HepG2 (cell line): ENCODE measurements at regions not wholly inside any gene's neighbourhood (a gene's known extent, or its start where the extent isn't known, plus 50 kb on each side); places are given as distances from the start of the nearest gene placed in this dataset.

ENCODE experiments used
- ATAC-seq: fragments of 200-7000 bp; cut with Tn5 transposase; 3 replicates; pipeline ENCODE4 v1.9.1; 2020; ENCODE audit warnings: mild to moderate bottlenecking, moderate library complexity
- BruUV-seq: library from RNA; stranded (reverse); fragments of 400-500 nt; replicated peaks from 2 replicates; lab custom pipeline; 2021; lab: Mats Ljungman, UMichigan
- CTCF ChIA-PET: fragments of 300-600 bp; formaldehyde crosslinking; extraction: SDS; loops from one replicate; lab custom pipeline; 2021; ENCODE audit warnings: low total read pairs, inconsistent platforms, low intra/inter-chr PET ratio; lab: Yijun Ruan, JAX
- POLR2A ChIA-PET: fragments of 350-600 bp; sonication (Branson Sonifier 250); formaldehyde crosslinking; loops from one replicate; lab custom pipeline; 2020; ENCODE audit warnings: antibody characterized with exemption, inconsistent platforms; lab: Yijun Ruan, JAX
- DNase-seq: peaks from one replicate; pipeline ENCODE4 v3.0.0-alpha.2; 2015; ENCODE audit warnings: low spot score
- FAIRE-seq: peaks from 3 replicates; lab custom pipeline; 2011; peaks lifted over from hg19 to GRCh38; lab: Jason Lieb, UNC
- H2AFZ ChIP-seq: one replicate; pipeline ENCODE4 v1.6.1; 2011; ENCODE audit warnings: low read length, inconsistent platforms
- H3K27ac ChIP-seq: fragments of 300-600 bp; 3 replicates; pipeline ENCODE4 v1.8.0; 2011; ENCODE audit warnings: mixed run types, mild to moderate bottlenecking, mixed read lengths, low read length, inconsistent platforms; ENCODE audit not compliant: insufficient read depth; ENCODE audit errors: extremely low read length
- H3K27me3 ChIP-seq, 2 experiments: fragments of 200-600 bp in 1 of 2; 2 replicates in 1 of 2; 3 replicates in 1 of 2; pipeline versions ENCODE4 v1.6.0 to v1.8.0; 2011; ENCODE audit warnings: low read length in 2 of 2, mild to moderate bottlenecking in 2 of 2, moderate library complexity in 2 of 2, inconsistent platforms in 1 of 2; ENCODE audit not compliant: insufficient read depth in 2 of 2, control insufficient read depth in 1 of 2
- H3K36me3 ChIP-seq, 2 experiments: fragments of 200-600 bp in 1 of 2; replicated peaks in 1 of 2; 2 replicates in 1 of 2; 3 replicates in 1 of 2; pipeline versions ENCODE4 v1.5.1 to v1.8.0; 2011; ENCODE audit warnings: low read length in 2 of 2, inconsistent platforms in 1 of 2; ENCODE audit not compliant: insufficient read depth in 2 of 2, control insufficient read depth in 1 of 2
- H3K4me1 ChIP-seq: 2 replicates; pipeline ENCODE4 v1.5.1; 2012; ENCODE audit warnings: low read length, inconsistent platforms; ENCODE audit not compliant: insufficient read depth
- H3K4me2 ChIP-seq: 2 replicates; pipeline ENCODE4 v1.6.0; 2011; ENCODE audit warnings: low read depth, low read length, inconsistent platforms
- H3K4me3 ChIP-seq, 3 experiments: fragments of 200-600 bp in 1 of 3; sonication (generic), shearing (Covaris generic) in 1 of 3; replicated peaks in 1 of 3; 2 replicates each; pipeline ENCODE4 v1.5.1; 2011 to 2016; ENCODE audit warnings: low read length in 3 of 3, inconsistent platforms in 2 of 3, low read depth in 2 of 3, mild to moderate bottlenecking in 2 of 3, control low read depth in 1 of 3, mixed read lengths in 1 of 3; ENCODE audit not compliant: insufficient read depth in 1 of 3
- H3K79me2 ChIP-seq: one replicate; pipeline ENCODE4 v1.6.1; 2011; ENCODE audit warnings: low read length, inconsistent platforms; ENCODE audit not compliant: insufficient read depth
- H3K9ac ChIP-seq: 2 replicates; pipeline ENCODE4 v1.6.0; 2011; ENCODE audit warnings: mild to moderate bottlenecking, low read depth, low read length, inconsistent platforms; ENCODE audit not compliant: insufficient read depth
- H3K9me3 ChIP-seq: 2 replicates; pipeline ENCODE4 v1.5.1; 2012; ENCODE audit warnings: mild to moderate bottlenecking, low read length
- H4K20me1 ChIP-seq: 2 replicates; pipeline ENCODE4 v1.6.0; 2011; ENCODE audit warnings: inconsistent platforms, mild to moderate bottlenecking, low read length, moderate library complexity; ENCODE audit not compliant: insufficient read depth
- HNRNPL ChIP-seq: fragments of 200-400 bp; formaldehyde crosslinking; IDR thresholded peaks from 2 replicates; pipeline ENCODE4 v1.6.1; 2017; ENCODE audit warnings: mild to moderate bottlenecking, low read depth, low read length
- MBD4 ChIP-seq: IDR thresholded peaks from 2 replicates; pipeline ENCODE4 v1.6.1; 2012; ENCODE audit warnings: low read length, inconsistent platforms, borderline replicate concordance
- MEIS1 ChIP-seq: sonication (generic); formaldehyde crosslinking; IDR thresholded peaks from 2 replicates; pipeline ENCODE4 v1.9.0; 2021; ENCODE audit warnings: mild to moderate bottlenecking, missing genetic modification reagents, moderate library complexity, borderline replicate concordance
- POLR2A ChIP-seq, 2 experiments: IDR thresholded peaks; 2 replicates each; pipeline ENCODE4 v1.6.1; 2011; ENCODE audit warnings: low read depth in 2 of 2, low read length in 2 of 2, mild to moderate bottlenecking in 1 of 2, moderate library complexity in 1 of 2; ENCODE audit not compliant: insufficient read depth in 1 of 2
- RBFOX2 ChIP-seq: fragments of 200-400 bp; formaldehyde crosslinking; IDR thresholded peaks from 2 replicates; pipeline ENCODE4 v1.6.1; 2017; ENCODE audit warnings: low read depth, mild to moderate bottlenecking, low read length
- SIN3A ChIP-seq: IDR thresholded peaks from 2 replicates; pipeline ENCODE4 v1.6.1; 2011; ENCODE audit warnings: low read depth, mild to moderate bottlenecking, control low read depth, low read length, borderline replicate concordance
- TCF12 ChIP-seq, 2 experiments: fragments of 450-650 bp in 1 of 2; sonication (generic) in 1 of 2; formaldehyde crosslinking in 1 of 2; IDR thresholded peaks; 2 replicates each; pipeline versions ENCODE4 v1.6.1 to v1.8.0; 2017 to 2022; ENCODE audit warnings: antibody characterized with exemption in 1 of 2, mild to moderate bottlenecking in 1 of 2, missing genetic modification reagents in 1 of 2, moderate library complexity in 1 of 2
- ZNF333 ChIP-seq: sonication (generic); formaldehyde crosslinking; IDR thresholded peaks from 2 replicates; pipeline ENCODE4 v1.4.0; 2020; ENCODE audit warnings: mild to moderate bottlenecking, missing genetic modification reagents, borderline replicate concordance
- ZNF350 ChIP-seq: sonication (generic); formaldehyde crosslinking; IDR thresholded peaks from 2 replicates; pipeline ENCODE4 v1.4.0; 2020; ENCODE audit warnings: mild to moderate bottlenecking, low read depth, missing genetic modification reagents, borderline replicate concordance
- ZNF605 ChIP-seq: sonication (generic); formaldehyde crosslinking; IDR thresholded peaks from 2 replicates; pipeline ENCODE4 v1.8.0; 2022; ENCODE audit warnings: mild to moderate bottlenecking, missing genetic modification reagents
- ZNF766 ChIP-seq: sonication (generic); formaldehyde crosslinking; IDR thresholded peaks from 2 replicates; pipeline ENCODE4 v1.5.0; 2020; ENCODE audit warnings: missing genetic modification reagents, borderline replicate concordance
- ZSCAN20 ChIP-seq: sonication (generic); formaldehyde crosslinking; IDR thresholded peaks from 2 replicates; pipeline ENCODE4 v1.4.0; 2020; ENCODE audit warnings: missing genetic modification reagents, mild to moderate bottlenecking, borderline replicate concordance
- WGBS: methylation state at CpG from one replicate; pipeline ENCODE4 v1.1.6; 2017; ENCODE audit warnings: low lambda C conversion rate; 5-methylcytosine and 5-hydroxymethylcytosine counted together
- in situ Hi-C: cut with HindIII; loops from 2 replicates; pipeline ENCODE4 v1.10.0; 2017; ENCODE audit warnings: low pct_unique_long_range_greater_than_20kb; ENCODE audit not compliant: extremely low pct_ligation_motif_present
- intact Hi-C: fragments of 100-400 bp; cut with micrococcal nuclease; formaldehyde crosslinking; loops from one replicate; pipeline ENCODE4 v1.10.0; 2022; ENCODE audit not compliant: unreplicated experiment
- TF ChIP-seq, protein P1 (sequence below): sonication (generic); formaldehyde crosslinking; IDR thresholded peaks from 2 replicates; pipeline ENCODE4 v1.5.0; 2020; ENCODE audit warnings: mild to moderate bottlenecking, missing genetic modification reagents
- TF ChIP-seq, protein P2 (sequence below): sonication (generic); formaldehyde crosslinking; IDR thresholded peaks from 2 replicates; pipeline ENCODE4 v1.4.0; 2020; ENCODE audit warnings: mild to moderate bottlenecking, low read depth, missing genetic modification reagents
- TF ChIP-seq, protein P3 (sequence below): IDR thresholded peaks from 2 replicates; pipeline ENCODE4 v1.6.1; 2016; ENCODE audit warnings: low read depth, borderline replicate concordance
- TF ChIP-seq, protein P4 (sequence below): sonication (generic); formaldehyde crosslinking; conservative IDR thresholded peaks from 2 replicates; pipeline ENCODE4 v1.4.0; 2020; ENCODE audit warnings: missing genetic modification reagents

DNA sequence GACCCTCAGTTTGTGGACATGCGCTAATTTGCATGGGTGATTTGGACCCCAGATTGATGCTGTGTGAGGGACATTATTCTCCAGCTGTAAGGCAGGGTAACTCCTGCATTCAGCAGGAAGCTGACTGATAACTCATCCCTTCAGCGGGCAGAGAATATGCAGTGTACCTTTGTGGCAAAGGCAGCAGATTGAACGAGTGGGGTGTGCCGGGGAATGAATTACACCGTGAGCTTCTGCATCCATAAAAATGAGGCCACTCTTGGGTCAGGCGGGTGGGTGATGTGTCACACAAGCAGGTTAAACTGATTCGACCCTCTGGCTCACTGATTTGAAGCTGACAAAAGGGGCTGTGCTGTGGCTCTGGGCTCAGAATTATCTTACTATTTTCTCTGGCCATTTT, 128.9 kb upstream of the PMFBP1 start:
- no peaks in the 10 kb centered on the region for H3K36me3 ChIP-seq
- TF ChIP-seq ZSCAN20 (CRISPR knock-in tag), result no peak
- no peak for TF ChIP-seq MBD4
- no peak for TF ChIP-seq MEIS1
- TF ChIP-seq, protein P1, sequence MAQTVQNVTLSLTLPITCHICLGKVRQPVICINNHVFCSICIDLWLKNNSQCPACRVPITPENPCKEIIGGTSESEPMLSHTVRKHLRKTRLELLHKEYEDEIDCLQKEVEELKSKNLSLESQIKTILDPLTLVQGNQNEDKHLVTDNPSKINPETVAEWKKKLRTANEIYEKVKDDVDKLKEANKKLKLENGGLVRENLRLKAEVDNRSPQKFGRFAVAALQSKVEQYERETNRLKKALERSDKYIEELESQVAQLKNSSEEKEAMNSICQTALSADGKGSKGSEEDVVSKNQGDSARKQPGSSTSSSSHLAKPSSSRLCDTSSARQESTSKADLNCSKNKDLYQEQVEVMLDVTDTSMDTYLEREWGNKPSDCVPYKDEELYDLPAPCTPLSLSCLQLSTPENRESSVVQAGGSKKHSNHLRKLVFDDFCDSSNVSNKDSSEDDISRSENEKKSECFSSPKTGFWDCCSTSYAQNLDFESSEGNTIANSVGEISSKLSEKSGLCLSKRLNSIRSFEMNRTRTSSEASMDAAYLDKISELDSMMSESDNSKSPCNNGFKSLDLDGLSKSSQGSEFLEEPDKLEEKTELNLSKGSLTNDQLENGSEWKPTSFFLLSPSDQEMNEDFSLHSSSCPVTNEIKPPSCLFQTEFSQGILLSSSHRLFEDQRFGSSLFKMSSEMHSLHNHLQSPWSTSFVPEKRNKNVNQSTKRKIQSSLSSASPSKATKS (CRISPR knock-in tag), result no peak
- no peak for TF ChIP-seq RBFOX2
- TF ChIP-seq, protein P2, sequence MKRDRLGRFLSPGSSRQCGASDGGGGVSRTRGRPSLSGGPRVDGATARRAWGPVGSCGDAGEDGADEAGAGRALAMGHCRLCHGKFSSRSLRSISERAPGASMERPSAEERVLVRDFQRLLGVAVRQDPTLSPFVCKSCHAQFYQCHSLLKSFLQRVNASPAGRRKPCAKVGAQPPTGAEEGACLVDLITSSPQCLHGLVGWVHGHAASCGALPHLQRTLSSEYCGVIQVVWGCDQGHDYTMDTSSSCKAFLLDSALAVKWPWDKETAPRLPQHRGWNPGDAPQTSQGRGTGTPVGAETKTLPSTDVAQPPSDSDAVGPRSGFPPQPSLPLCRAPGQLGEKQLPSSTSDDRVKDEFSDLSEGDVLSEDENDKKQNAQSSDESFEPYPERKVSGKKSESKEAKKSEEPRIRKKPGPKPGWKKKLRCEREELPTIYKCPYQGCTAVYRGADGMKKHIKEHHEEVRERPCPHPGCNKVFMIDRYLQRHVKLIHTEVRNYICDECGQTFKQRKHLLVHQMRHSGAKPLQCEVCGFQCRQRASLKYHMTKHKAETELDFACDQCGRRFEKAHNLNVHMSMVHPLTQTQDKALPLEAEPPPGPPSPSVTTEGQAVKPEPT (CRISPR knock-in tag), result no peak
- TF ChIP-seq, protein P3, sequence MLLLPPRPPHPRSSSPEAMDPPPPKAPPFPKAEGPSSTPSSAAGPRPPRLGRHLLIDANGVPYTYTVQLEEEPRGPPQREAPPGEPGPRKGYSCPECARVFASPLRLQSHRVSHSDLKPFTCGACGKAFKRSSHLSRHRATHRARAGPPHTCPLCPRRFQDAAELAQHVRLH (CRISPR knock-in tag), result no peak
- TF ChIP-seq ZNF605, result no peak
- no peak for TF ChIP-seq ZNF350 (CRISPR knock-in tag)
- no peak for TF ChIP-seq TCF12 (IDR thresholded peaks at IDR 0.05)
- TF ChIP-seq TCF12 (CRISPR knock-in tag; IDR thresholded peaks at IDR 0.05), result no peak
- TF ChIP-seq, protein P4, sequence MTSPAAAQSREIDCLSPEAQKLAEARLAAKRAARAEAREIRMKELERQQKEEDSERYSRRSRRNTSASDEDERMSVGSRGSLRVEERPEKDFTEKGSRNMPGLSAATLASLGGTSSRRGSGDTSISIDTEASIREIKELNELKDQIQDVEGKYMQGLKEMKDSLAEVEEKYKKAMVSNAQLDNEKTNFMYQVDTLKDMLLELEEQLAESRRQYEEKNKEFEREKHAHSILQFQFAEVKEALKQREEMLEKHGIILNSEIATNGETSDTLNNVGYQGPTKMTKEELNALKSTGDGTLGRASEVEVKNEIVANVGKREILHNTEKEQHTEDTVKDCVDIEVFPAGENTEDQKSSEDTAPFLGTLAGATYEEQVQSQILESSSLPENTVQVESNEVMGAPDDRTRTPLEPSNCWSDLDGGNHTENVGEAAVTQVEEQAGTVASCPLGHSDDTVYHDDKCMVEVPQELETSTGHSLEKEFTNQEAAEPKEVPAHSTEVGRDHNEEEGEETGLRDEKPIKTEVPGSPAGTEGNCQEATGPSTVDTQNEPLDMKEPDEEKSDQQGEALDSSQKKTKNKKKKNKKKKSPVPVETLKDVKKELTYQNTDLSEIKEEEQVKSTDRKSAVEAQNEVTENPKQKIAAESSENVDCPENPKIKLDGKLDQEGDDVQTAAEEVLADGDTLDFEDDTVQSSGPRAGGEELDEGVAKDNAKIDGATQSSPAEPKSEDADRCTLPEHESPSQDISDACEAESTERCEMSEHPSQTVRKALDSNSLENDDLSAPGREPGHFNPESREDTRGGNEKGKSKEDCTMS (CRISPR knock-in tag), result no peak
- no peak for TF ChIP-seq SIN3A
- no peak for TF ChIP-seq ZNF333 (CRISPR knock-in tag)
- TF ChIP-seq HNRNPL, result no peak
- TF ChIP-seq ZNF766 (CRISPR knock-in tag), result no peak
- no peak for TF ChIP-seq POLR2A (IDR thresholded peaks at IDR 0.05; ENCODE audit: insufficient read depth in 1 of 2, low read depth in 2 of 2, low read length in 2 of 2)
- TF ChIP-seq, all 625 proteins: peak for 0
- CTCF ChIA-PET, result no interaction called here
- no peaks in the 10 kb centered on the region for H3K27me3 ChIP-seq
- no peaks in the 10 kb centered on the region for H3K79me2 ChIP-seq
- in situ Hi-C loops (no loop called here), intact Hi-C loops (no loop called here)
- no peaks in the 10 kb centered on the region for H3K9me3 ChIP-seq
- no peaks in the 10 kb centered on the region for H4K20me1 ChIP-seq
- H3K4me1 ChIP-seq, result peaks cover 28% of the 10 kb centered on the region
- POLR2A ChIA-PET, result no interaction called here
- no peak overlapping the region for H3K27ac ChIP-seq
- H2AFZ ChIP-seq, result no peak overlapping the region
- no peak overlapping the region for H3K4me3 ChIP-seq
- FAIRE-seq, result no peak
- ATAC-seq, result no peak
- no TSS peak for BruUV-seq
- no peak for DNase-seq
- H3K9ac ChIP-seq, result no peak overlapping the region
- H3K4me2 ChIP-seq, result no peak overlapping the region
- 93% methylated on average over 7 of the region's 7 CpGs for whole genome bisulfite sequencing
